ENCODE measurements at regions not wholly inside any gene's neighbourhood (a gene's known extent, or its start where the extent isn't known, plus 50 kb on each side); places are given as distances from the start of the nearest gene placed in this dataset.

DNA sequence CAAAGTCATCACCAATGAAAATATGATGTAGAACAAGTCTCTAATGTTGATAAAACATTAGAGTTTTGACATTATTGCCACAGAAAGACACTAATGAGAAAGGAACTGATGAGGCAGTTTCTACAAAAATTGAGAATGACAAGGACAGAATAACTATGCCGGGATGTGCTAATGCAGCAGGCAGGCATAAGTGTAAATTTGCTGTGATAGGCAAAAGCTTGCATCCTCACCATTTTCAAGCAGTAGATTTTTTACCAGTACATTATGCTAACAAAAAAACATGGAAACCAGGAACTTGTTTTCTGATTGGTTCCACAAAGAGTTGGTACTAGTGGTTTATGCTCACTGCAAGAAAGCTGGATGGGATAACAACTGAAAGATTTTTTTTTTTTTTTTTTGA lies 715.5 kb upstream of the LRRTM4 start:
- BruUV-seq (replicated peaks) = no TSS peak
- ChIA-PET CTCF (no interaction called here), POLR2A (ENCODE audit: low non-redundant PET) (no interaction called here)
- no peak overlapping the region for H3K27ac ChIP-seq (ENCODE audit: low read depth, low read length, poor library complexity, severe bottlenecking)
- H3K27me3 ChIP-seq (replicated peaks; ENCODE audit: insufficient read depth, low read depth, low read length, poor library complexity) = no peaks in the 10 kb centered on the region
- H3K4me3 ChIP-seq (ENCODE audit: low read depth, low read length, poor library complexity, severe bottlenecking) = no peak overlapping the region
- H3K4me1 ChIP-seq (ENCODE audit: insufficient read depth, low read length, poor library complexity, severe bottlenecking) = no peaks in the 10 kb centered on the region
- H3K9me3 ChIP-seq (ENCODE audit: low read depth, low read length, poor library complexity, severe bottlenecking) = no peaks in the 10 kb centered on the region
- intact Hi-C loops (cut with micrococcal nuclease; ENCODE audit: unreplicated experiment) = no loop called here
- no peaks in the 10 kb centered on the region for H3K36me3 ChIP-seq (ENCODE audit: insufficient read depth, low read length, poor library complexity, severe bottlenecking)
- TF ChIP-seq EZH2 (IDR thresholded peaks at IDR 0.05; ENCODE audit: borderline replicate concordance, low read depth, low read length, poor library complexity, severe bottlenecking) (no peak), CTCF (conservative IDR thresholded peaks at IDR 0.05; ENCODE audit: low read depth, low read length) (no peak)
- no peak for DNase-seq (ENCODE audit: low spot score)

DNA sequence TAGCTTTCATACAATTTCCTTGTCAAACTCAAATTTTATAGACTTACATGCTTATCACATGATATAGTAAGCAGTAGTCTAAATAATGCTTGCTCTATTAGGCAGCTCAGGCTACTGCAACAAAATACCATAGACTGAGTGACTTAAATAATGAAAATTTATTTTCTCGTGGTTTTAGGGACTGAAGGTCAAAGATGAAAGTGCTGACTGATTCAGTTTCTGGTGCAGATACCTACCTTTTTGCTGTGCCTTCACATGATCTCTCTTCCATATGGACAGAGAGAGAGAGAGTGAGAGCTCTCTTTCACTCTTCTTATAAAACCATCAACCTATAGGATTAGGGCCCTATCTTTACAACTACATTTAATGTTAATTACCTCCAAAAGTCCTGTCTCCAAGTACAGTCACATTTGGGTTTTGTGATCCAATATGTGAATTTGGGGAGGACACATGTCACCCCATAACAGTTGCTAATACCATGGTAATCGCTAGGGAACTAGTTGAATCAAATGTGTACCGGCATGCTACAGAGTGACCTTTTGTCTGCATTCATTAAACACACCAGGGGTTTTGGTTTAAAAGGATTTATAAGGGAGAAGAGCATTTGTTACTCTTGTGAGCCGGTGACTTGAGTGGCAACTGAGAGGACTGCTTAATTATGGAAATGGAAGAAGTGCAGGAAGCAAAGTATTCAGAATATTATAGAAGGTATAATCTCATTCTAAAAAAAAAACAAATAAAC lies 723.4 kb upstream of the LRRTM4 start:
- ChIA-PET POLR2A (ENCODE audit: low non-redundant PET) (interaction anchor here (0.7 kb wide), 1 partner anchor 412 kb away, joined by 3 read pairs; no protein-coding TSS in a partner anchor), CTCF (no interaction called here)
- BruUV-seq (replicated peaks) = no TSS peak
- TF ChIP-seq CTCF (conservative IDR thresholded peaks at IDR 0.05; ENCODE audit: low read depth, low read length) = no peak
- TF ChIP-seq EZH2 (IDR thresholded peaks at IDR 0.05; ENCODE audit: borderline replicate concordance, low read depth, low read length, poor library complexity, severe bottlenecking) = no peak
- intact Hi-C loops (cut with micrococcal nuclease; ENCODE audit: unreplicated experiment) = no loop called here
- no peaks in the 10 kb centered on the region for H3K27me3 ChIP-seq (replicated peaks; ENCODE audit: insufficient read depth, low read depth, low read length, poor library complexity)
- no peaks in the 10 kb centered on the region for H3K36me3 ChIP-seq (ENCODE audit: insufficient read depth, low read length, poor library complexity, severe bottlenecking)
- no peak overlapping the region for H3K4me3 ChIP-seq (ENCODE audit: low read depth, low read length, poor library complexity, severe bottlenecking)
- peaks cover 4% of the 10 kb centered on the region for H3K9me3 ChIP-seq (ENCODE audit: low read depth, low read length, poor library complexity, severe bottlenecking)
- H3K27ac ChIP-seq (ENCODE audit: low read depth, low read length, poor library complexity, severe bottlenecking) = no peak overlapping the region
- DNase-seq (ENCODE audit: low spot score) = peak; percentile 64
- peaks cover 6% of the 10 kb centered on the region for H3K4me1 ChIP-seq (ENCODE audit: insufficient read depth, low read length, poor library complexity, severe bottlenecking)

- Histone ChIP-seq H3K36me3 (ENCODE audit: insufficient read depth, low read length, poor library complexity, severe bottlenecking) (no peaks in the 10 kb centered on the region), H3K9me3 (ENCODE audit: low read depth, low read length, poor library complexity, severe bottlenecking) (peaks cover 4% of the 10 kb centered on the region), H3K27me3 (replicated peaks; ENCODE audit: insufficient read depth, low read depth, low read length, poor library complexity) (no peaks in the 10 kb centered on the region), H3K4me1 (ENCODE audit: insufficient read depth, low read length, poor library complexity, severe bottlenecking) (no peaks in the 10 kb centered on the region), H3K27ac (ENCODE audit: low read depth, low read length, poor library complexity, severe bottlenecking) (no peak overlapping the region), H3K4me3 (ENCODE audit: low read depth, low read length, poor library complexity, severe bottlenecking) (no peak overlapping the region)
- intact Hi-C loops (cut with micrococcal nuclease; ENCODE audit: unreplicated experiment) = loop anchor here (10.0 kb wide), 1 partner anchor 1977 kb away; no protein-coding TSS in a partner anchor
- POLR2A ChIA-PET (ENCODE audit: low non-redundant PET) = no interaction called here
- no peak for DNase-seq (ENCODE audit: low spot score)
- BruUV-seq (replicated peaks) = no TSS peak
- TF ChIP-seq CTCF (conservative IDR thresholded peaks at IDR 0.05; ENCODE audit: low read depth, low read length) (no peak), EZH2 (IDR thresholded peaks at IDR 0.05; ENCODE audit: borderline replicate concordance, low read depth, low read length, poor library complexity, severe bottlenecking) (no peak)
- CTCF ChIA-PET = no interaction called here
These were observed 729.5 kb upstream of the LRRTM4 start for GRCh38 chr2:78251708-78252107.

Data from A673 (cell line).